Uterus (tissue), 2 donors: ENCODE measurements at regions not wholly inside any gene's neighbourhood (a gene's known extent, or its start where the extent isn't known, plus 50 kb on each side); places are given as distances from the start of the nearest gene placed in this dataset.

Experiments used
- CTCF ChIP-seq, 4 experiments: fragments of 200-600 bp in 2 of 4; fragments of 450-650 bp in 2 of 4; sonication (generic) in 2 of 4; IDR thresholded peaks; one replicate each; pipeline ENCODE4 v1.5.1; 2016 to 2019; ENCODE audit warnings: antibody characterized with exemption in 4 of 4, mild to moderate bottlenecking in 2 of 4, moderate library complexity in 1 of 4
- POLR2A ChIP-seq, 2 donors: fragments of 450-650 bp; IDR thresholded peaks; one replicate each; pipeline ENCODE4 v1.6.1; 2016; ENCODE audit warnings: antibody characterized with exemption in 2 of 2, mild to moderate bottlenecking in 1 of 2, moderate library complexity in 1 of 2

- TF ChIP-seq CTCF (IDR thresholded peaks at IDR 0.05) = no peak
- TF ChIP-seq POLR2A (IDR thresholded peaks at IDR 0.05) = no peak
Measured at GRCh38 chr15:31483053-31483985, 156.7 kb downstream of the KLF13 start.
